ENCODE measurements at regions not wholly inside any gene's neighbourhood (a gene's known extent, or its start where the extent isn't known, plus 50 kb on each side); places are given as distances from the start of the nearest gene placed in this dataset.

DNA sequence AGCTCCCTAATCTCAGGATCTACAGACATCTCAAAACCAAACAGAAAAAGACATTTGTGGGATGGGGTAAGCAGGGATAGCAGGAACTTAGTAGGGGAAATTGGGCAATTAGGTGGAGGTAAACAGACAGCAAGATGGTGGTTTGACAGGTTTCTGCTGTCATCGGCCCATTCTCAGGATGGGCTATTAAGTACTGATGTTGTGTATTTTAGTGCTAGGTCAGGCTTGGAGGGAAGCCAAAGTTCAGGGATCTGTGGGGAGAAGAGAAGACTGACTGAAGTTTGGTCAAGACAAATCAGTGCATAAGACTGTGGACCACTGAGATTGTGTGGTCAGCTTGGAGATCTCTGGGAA is 96.8 kb upstream of the THUMPD2 start:
- ChIA-PET POLR2A (interaction anchor here (0.6 kb wide), 1 partner anchor 1929 kb away, joined by 3 read pairs; no protein-coding TSS in a partner anchor), CTCF (interaction anchor here (0.8 kb wide), 1 partner anchor 38 kb away, joined by 3 read pairs; no protein-coding TSS in a partner anchor)
- DNase-seq (ENCODE audit: low read depth, low spot score) = no peak
- no peak for TF ChIP-seq CTCF (IDR thresholded peaks at IDR 0.05; ENCODE audit: insufficient read depth, low read length, missing control alignments)
- no peak overlapping the region for H3K4me3 ChIP-seq (ENCODE audit: low read depth, low read length)

- ChIA-PET CTCF (interaction anchor here (0.8 kb wide), 1 partner anchor 38 kb away, joined by 3 read pairs; no protein-coding TSS in a partner anchor), POLR2A (interaction anchor here (0.6 kb wide), 1 partner anchor 1930 kb away, joined by 3 read pairs; no protein-coding TSS in a partner anchor)
- no peak overlapping the region for H3K4me3 ChIP-seq (ENCODE audit: low read depth, low read length)
- TF ChIP-seq CTCF (IDR thresholded peaks at IDR 0.05; ENCODE audit: insufficient read depth, low read length, missing control alignments) = no peak
- DNase-seq (ENCODE audit: low read depth, low spot score) = peak; percentile 88
These were observed 96.3 kb upstream of the THUMPD2 start for GRCh38 chr2:39875182-39875913.

DNA sequence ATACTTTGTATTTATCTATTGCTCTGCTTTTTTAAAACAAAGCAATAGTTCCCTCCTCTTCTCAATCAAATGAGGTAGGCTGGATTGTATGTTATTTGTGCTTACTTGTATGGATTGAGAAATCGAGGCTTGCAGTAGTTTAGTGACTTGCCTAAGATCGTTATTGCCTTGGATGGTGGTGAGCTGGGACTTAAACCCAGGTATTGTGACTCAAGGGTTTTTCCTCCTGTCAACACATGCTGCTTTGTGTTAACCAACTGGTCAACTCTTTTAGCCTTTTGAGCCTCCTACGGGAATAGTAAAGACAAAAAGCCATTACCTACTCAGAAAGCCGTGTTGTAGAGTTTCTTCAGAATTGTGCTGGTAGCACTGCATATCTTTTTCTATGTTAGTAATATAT is 95.2 kb upstream of the THUMPD2 start:
- POLR2A ChIA-PET = no interaction called here
- no peak overlapping the region for H3K4me3 ChIP-seq (ENCODE audit: low read depth, low read length)
- DNase-seq (ENCODE audit: low read depth, low spot score) = no peak
- TF ChIP-seq CTCF (IDR thresholded peaks at IDR 0.05; ENCODE audit: insufficient read depth, low read length, missing control alignments) = no peak
- CTCF ChIA-PET = no interaction called here

DNA sequence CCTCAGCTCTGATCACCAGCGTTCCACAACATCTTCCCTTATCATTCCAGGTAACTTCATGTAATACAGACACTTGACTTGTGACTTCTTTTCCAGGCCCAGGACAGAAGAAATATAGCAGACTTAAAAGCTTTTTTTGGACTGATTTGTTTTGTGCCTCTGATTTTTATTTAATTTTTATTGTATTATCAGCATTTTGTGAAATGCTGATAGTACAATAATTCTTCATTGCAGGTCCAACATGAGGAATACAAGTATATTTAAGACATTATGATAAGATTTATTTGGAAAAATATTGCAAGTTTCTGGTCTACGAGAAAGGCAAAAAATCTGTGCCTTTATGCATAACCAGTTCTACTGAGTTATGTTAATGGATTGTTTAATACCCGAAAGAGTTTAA is 94.5 kb upstream of the THUMPD2 start:
- no peak for TF ChIP-seq CTCF (IDR thresholded peaks at IDR 0.05; ENCODE audit: insufficient read depth, low read length, missing control alignments)
- CTCF ChIA-PET = no interaction called here
- no peak overlapping the region for H3K4me3 ChIP-seq (ENCODE audit: low read depth, low read length)
- no peak for DNase-seq (ENCODE audit: low read depth, low spot score)
- POLR2A ChIA-PET = no interaction called here

- CTCF ChIA-PET = no interaction called here
- no peak for TF ChIP-seq CTCF (IDR thresholded peaks at IDR 0.05; ENCODE audit: insufficient read depth, low read length, missing control alignments)
- POLR2A ChIA-PET = no interaction called here
- no peak overlapping the region for H3K4me3 ChIP-seq (ENCODE audit: low read depth, low read length)
- DNase-seq (ENCODE audit: low read depth, low spot score) = no peak
These were observed 93.7 kb upstream of the THUMPD2 start for GRCh38 chr2:39872748-39873147.

- ChIA-PET CTCF (no interaction called here), POLR2A (interaction anchor here (0.6 to 1.3 kb wide), 4 partner anchors 20 to 368 kb away, joined by 3 read pairs; no protein-coding TSS in a partner anchor)
- TF ChIP-seq CTCF (IDR thresholded peaks at IDR 0.05; ENCODE audit: insufficient read depth, low read length, missing control alignments) = no peak
- H3K4me3 ChIP-seq (ENCODE audit: low read depth, low read length) = peak overlapping the region; percentile 13; the same call in 1 of the 2 replicates
- DNase-seq (ENCODE audit: low read depth, low spot score) = peak; percentile 91
These were observed 92.3 kb upstream of the THUMPD2 start for GRCh38 chr2:39871291-39871761.
